GM18520 (cell line): ENCODE measurements at regions not wholly inside any gene's neighbourhood (a gene's known extent, or its start where the extent isn't known, plus 50 kb on each side); places are given as distances from the start of the nearest gene placed in this dataset.
"Not testable (repeated sequence)": the region's sequence is repeated elsewhere in the genome, so short reads cannot be mapped to it uniquely, and the experiment has no call there.

ENCODE experiments used
- ATAC-seq: cut with Tn5 transposase; IDR thresholded peaks from one replicate; pipeline ENCODE4 v1.9.1; 2021; ENCODE audit not compliant: unreplicated experiment

GRCh38 chr21:28311411-28312190 lies 681.1 kb downstream of the LTN1 start:
- ATAC-seq, result no peak

DNA sequence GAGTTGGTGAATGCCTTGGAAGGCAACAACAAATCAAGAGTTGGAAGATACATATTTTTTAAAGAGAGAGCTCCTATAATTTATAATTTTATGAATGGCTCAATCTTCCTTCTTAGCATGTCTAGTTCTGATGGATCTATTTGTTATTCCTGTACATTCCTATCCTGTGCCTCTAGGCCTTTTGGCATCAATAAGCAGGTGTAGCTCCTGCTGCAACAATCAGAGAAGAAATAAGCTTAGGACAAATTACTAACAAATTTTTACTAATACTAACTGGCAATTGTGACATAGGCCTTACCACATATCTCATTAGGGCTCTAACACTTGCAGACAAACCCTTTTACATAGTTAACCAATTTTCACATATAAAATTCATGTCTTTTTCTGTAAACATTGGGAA lies 682.0 kb downstream of the LTN1 start:
- no peak for ATAC-seq

GRCh38 chr21:28310171-28310685 lies 682.4 kb downstream of the LTN1 start:
- no peak for ATAC-seq

DNA sequence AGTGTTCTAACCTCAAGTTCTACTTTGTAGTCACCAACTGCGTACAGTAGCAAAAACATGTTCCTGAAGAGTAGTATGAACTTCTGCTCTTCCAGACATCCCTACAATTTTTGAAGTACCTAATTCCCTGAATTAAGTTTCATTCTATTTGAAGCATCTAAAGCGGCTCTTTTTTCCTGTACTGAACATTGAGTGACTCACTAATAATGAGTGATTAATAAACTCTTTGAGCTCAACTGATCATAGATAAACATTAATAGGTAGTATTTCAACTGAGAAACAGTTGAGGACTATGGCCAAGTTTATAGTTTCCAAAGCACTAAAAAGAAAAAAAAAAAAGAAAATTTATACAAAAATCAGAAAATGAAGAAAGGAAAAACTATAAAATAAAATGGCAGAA lies 683.1 kb downstream of the LTN1 start:
- no peak for ATAC-seq

- no peak for ATAC-seq
These were observed 684.2 kb downstream of the LTN1 start for GRCh38 chr21:28308516-28308915.

- no peak for ATAC-seq
These were observed 692.7 kb downstream of the LTN1 start for GRCh38 chr21:28299946-28300345.

- no peak for ATAC-seq
These were observed 694.4 kb downstream of the LTN1 start for GRCh38 chr21:28298251-28298672.

- no peak for ATAC-seq
These were observed 698.6 kb downstream of the LTN1 start for GRCh38 chr21:28294051-28294450.

GRCh38 chr21:28283641-28284490 lies 708.8 kb downstream of the LTN1 start:
- no peak for ATAC-seq

- ATAC-seq, result no peak
These were observed 709.8 kb downstream of the LTN1 start for GRCh38 chr21:28282833-28283232.

GRCh38 chr21:28281357-28281756 lies 711.3 kb downstream of the LTN1 start:
- ATAC-seq, result not testable (repeated sequence)

DNA sequence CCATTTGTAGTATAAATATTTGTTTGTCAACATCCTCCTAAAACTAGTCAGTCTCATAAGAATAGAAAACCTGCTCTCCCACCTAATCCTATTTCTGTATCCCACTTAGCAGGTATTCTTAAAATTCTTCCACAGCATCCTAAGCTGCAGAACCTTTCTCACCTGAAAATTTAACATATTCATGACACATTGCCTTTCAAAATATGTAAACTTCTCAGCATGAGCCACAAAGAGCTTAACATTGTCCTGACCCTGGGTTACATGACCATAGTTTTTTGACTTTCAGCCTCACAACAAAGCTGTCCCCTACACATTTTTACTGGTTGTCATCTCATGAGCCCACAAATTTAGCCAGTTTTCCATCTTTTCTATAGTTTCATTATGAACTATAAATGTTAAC lies 712.1 kb downstream of the LTN1 start:
- ATAC-seq, result no peak

DNA sequence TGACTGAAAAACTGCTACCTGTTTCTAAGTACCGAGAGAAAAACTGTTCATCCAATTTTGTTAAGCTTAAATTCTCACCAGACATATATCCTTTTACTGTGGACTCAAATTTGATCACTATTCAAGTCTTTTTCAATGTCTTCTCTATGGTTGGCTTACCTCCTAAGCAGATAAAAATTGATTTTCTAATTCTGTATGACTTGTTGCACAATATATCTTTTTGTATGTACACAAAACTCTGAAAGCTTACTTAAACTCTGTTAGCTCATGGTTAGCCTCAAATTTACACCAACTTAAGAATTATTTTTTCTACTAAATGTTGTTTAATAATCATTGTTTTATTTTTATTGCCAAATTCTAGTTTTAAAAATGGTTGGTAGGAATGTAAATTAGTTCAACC lies 715.4 kb downstream of the LTN1 start:
- no peak for ATAC-seq

GRCh38 chr21:28272272-28272992 lies 720.2 kb downstream of the LTN1 start:
- no peak for ATAC-seq

DNA sequence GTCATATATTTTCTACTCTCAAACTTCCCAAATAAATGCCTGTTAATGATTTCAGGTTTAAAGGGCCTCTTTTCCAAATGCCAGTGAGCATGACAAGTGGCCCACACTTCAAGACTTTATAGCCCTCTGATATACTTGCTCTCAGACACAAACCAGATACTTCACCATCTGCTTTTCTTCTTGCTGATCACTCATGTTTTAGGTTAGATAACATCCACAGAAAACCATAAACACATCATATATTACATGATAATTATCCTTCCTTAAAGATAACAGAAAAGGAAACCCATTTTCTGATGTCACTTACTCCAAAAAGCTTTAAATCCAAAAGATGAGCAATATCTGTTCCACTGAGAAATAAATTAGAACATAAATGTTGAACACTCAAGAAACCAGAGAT lies 723.5 kb downstream of the LTN1 start:
- no peak for ATAC-seq

GRCh38 chr21:28268685-28269084 lies 724.0 kb downstream of the LTN1 start:
- no peak for ATAC-seq

DNA sequence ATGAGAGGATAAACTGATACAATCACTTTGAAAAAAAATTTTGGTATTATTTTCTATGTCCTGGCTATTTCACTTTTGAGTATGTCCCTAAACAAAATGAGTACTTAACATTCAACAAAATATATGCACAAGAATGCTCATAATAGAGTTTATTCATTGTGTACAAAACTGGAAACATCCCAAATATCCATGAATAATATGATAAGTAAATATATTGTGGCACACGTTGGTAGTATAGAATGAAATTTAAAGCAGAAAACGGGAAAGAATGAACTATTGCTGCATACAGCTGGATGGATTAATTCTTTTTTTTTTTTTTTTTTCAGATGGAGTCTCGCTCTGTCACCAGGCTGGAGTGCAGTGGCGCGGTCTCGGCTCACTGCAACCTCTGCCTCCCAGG lies 725.2 kb downstream of the LTN1 start:
- no peak for ATAC-seq

DNA sequence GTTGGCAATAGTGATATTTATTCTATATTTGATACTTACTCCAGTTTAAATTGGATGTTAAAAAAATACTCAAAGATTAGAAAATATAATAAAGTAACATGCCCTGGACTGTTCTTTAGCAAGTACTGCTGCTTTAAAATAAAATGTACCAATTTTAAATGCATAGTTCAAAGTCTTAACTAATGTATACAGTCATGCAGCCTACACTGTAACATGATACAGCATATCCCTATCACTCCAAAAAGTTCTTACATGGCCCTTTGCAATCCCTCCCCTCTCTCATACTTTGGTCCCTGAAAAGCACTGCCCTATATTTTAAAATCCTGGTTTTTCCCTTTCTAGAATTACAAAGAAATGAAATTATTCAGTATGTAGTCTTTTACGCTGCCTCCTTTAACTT lies 726.6 kb downstream of the LTN1 start:
- ATAC-seq, result no peak

GRCh38 chr21:28263974-28264373 lies 728.7 kb downstream of the LTN1 start:
- ATAC-seq, result no peak

DNA sequence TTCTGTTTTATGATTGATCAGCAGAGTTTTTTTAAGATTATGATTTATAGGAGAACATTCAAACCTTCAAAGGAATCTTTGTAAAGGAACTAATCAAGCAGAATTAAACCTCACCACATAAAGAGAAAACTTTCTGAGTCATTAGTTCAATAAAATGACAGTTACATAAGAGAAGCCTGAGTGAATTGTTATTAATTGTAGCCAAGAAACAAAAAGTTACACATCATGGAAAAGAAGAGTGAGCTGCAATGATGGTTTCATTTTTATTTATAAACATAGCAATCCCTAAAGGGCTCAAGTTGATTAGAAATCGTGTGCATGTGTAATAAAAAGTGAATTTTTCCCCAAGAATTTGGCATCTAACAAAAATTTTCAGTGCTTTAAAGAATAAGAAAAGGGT lies 731.4 kb downstream of the LTN1 start:
- no peak for ATAC-seq

- no peak for ATAC-seq
These were observed 735.4 kb downstream of the LTN1 start for GRCh38 chr21:28257276-28257675.
